GM12878 (cell line): ENCODE measurements at regions not wholly inside any gene's neighbourhood (a gene's known extent, or its start where the extent isn't known, plus 50 kb on each side); places are given as distances from the start of the nearest gene placed in this dataset.

Experiments
- ATF3 ChIP-seq: IDR thresholded peaks from 2 replicates; pipeline ENCODE4 v1.6.1; 2011; ENCODE audit warnings: low read depth, mild to moderate bottlenecking, low read length, moderate library complexity, borderline replicate concordance; ENCODE audit errors: extremely low read depth
- BHLHE40 ChIP-seq, 2 experiments: fragments of 450-650 bp in 1 of 2; IDR thresholded peaks; 2 replicates each; pipeline ENCODE4 v1.6.1; 2011 to 2017; ENCODE audit warnings: low read depth in 2 of 2, borderline replicate concordance in 1 of 2, improper control_type of control experiment in 1 of 2, low read length in 1 of 2, mild to moderate bottlenecking in 1 of 2
- CHD1 ChIP-seq: IDR thresholded peaks from 2 replicates; pipeline ENCODE4 v1.6.1; 2012; ENCODE audit warnings: low read depth, low read length, improper control_type of control experiment
- CHD4 ChIP-seq: fragments of 200-600 bp; sonication (generic); IDR thresholded peaks from 2 replicates; pipeline ENCODE4 v1.6.1; 2016; ENCODE audit warnings: mild to moderate bottlenecking
- CTCF ChIP-seq, 3 experiments: IDR thresholded peaks in 2 of 3; conservative IDR thresholded peaks in 1 of 3; 2 replicates each; pipeline ENCODE4 v1.5.1; 2011; ENCODE audit warnings: low read depth in 3 of 3, low read length in 3 of 3, mild to moderate bottlenecking in 3 of 3, control low read depth in 2 of 3, moderate library complexity in 2 of 3, inconsistent platforms in 1 of 3, mixed read lengths in 1 of 3; ENCODE audit not compliant: control insufficient read depth in 2 of 3, insufficient read depth in 1 of 3; ENCODE audit errors: extremely low read depth in 1 of 3
- EZH2 ChIP-seq: IDR thresholded peaks from 2 replicates; pipeline ENCODE4 v1.6.1; 2012; ENCODE audit warnings: low read depth, mild to moderate bottlenecking, control low read depth, inconsistent platforms, low read length, borderline replicate concordance; ENCODE audit not compliant: control insufficient read depth
- POLR2A ChIP-seq: IDR thresholded peaks from 2 replicates; pipeline ENCODE4 v1.6.1; 2011; ENCODE audit warnings: low read depth, mild to moderate bottlenecking, low read length
- POLR2AphosphoS5 ChIP-seq: IDR thresholded peaks from 2 replicates; pipeline ENCODE4 v1.6.1; 2011; ENCODE audit warnings: mild to moderate bottlenecking, low read length, inconsistent platforms
- RAD21 ChIP-seq: IDR thresholded peaks from 2 replicates; pipeline ENCODE4 v1.6.1; 2011; ENCODE audit warnings: mild to moderate bottlenecking, low read depth, low read length, moderate library complexity; ENCODE audit not compliant: insufficient read depth
- YY1 ChIP-seq: IDR thresholded peaks from 2 replicates; pipeline ENCODE4 v1.6.1; 2011; ENCODE audit warnings: low read depth, mild to moderate bottlenecking, low read length
- ZZZ3 ChIP-seq: IDR thresholded peaks from 2 replicates; pipeline ENCODE4 v1.6.1; 2011; ENCODE audit warnings: low read depth; ENCODE audit not compliant: control insufficient read depth, insufficient read length
- TF ChIP-seq, protein P1 (sequence below): fragments of 450-650 bp; IDR thresholded peaks from 2 replicates; pipeline ENCODE4 v1.6.1; 2017; ENCODE audit warnings: mild to moderate bottlenecking, moderate library complexity

DNA sequence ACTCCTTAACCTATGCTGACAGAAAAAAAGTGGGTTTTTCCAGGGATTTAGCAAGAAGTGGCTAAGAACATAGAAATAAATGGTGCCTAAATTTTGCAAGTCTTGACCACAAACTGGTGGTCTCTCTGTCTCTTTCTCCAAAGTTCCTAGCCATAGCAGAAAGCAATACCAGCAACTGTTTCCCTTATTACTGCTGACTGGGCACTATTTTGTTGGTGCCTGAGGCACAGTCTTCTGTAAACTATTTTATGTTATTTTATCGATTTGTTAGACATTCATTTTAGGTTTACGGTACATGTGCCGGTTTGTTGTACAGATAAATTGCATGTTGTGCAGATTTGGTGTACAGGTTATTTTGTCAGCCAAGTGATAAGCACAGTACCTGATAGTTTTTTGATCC lies 234.6 kb upstream of the TECRL start:
- TF ChIP-seq EZH2, result no peak
- TF ChIP-seq, protein P1, sequence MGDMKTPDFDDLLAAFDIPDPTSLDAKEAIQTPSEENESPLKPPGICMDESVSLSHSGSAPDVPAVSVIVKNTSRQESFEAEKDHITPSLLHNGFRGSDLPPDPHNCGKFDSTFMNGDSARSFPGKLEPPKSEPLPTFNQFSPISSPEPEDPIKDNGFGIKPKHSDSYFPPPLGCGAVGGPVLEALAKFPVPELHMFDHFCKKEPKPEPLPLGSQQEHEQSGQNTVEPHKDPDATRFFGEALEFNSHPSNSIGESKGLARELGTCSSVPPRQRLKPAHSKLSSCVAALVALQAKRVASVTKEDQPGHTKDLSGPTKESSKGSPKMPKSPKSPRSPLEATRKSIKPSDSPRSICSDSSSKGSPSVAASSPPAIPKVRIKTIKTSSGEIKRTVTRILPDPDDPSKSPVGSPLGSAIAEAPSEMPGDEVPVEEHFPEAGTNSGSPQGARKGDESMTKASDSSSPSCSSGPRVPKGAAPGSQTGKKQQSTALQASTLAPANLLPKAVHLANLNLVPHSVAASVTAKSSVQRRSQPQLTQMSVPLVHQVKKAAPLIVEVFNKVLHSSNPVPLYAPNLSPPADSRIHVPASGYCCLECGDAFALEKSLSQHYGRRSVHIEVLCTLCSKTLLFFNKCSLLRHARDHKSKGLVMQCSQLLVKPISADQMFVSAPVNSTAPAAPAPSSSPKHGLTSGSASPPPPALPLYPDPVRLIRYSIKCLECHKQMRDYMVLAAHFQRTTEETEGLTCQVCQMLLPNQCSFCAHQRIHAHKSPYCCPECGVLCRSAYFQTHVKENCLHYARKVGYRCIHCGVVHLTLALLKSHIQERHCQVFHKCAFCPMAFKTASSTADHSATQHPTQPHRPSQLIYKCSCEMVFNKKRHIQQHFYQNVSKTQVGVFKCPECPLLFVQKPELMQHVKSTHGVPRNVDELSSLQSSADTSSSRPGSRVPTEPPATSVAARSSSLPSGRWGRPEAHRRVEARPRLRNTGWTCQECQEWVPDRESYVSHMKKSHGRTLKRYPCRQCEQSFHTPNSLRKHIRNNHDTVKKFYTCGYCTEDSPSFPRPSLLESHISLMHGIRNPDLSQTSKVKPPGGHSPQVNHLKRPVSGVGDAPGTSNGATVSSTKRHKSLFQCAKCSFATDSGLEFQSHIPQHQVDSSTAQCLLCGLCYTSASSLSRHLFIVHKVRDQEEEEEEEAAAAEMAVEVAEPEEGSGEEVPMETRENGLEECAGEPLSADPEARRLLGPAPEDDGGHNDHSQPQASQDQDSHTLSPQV, result no peak
- no peak for TF ChIP-seq RAD21
- no peak for TF ChIP-seq BHLHE40 (IDR thresholded peaks at IDR 0.05; ENCODE audit: borderline replicate concordance in 1 of 2, low read depth in 2 of 2, low read length in 1 of 2)
- no peak for TF ChIP-seq CTCF (IDR thresholded peaks at IDR 0.05 in 2 of 3, conservative IDR thresholded peaks at IDR 0.05 in 1 of 3; ENCODE audit: control insufficient read depth in 2 of 3, extremely low read depth in 1 of 3, insufficient read depth in 1 of 3, low read depth in 3 of 3, low read length in 3 of 3)
- TF ChIP-seq YY1, result no peak
- TF ChIP-seq POLR2AphosphoS5, result no peak
- TF ChIP-seq CHD1, result no peak
- TF ChIP-seq POLR2A, result no peak
- TF ChIP-seq ATF3, result no peak
- TF ChIP-seq CHD4, result no peak
- TF ChIP-seq ZZZ3, result no peak
